Inflammatory macrophage treated with lipopolysaccharide for 1 hour (primary cell): ENCODE measurements at regions not wholly inside any gene's neighbourhood (a gene's known extent, or its start where the extent isn't known, plus 50 kb on each side); places are given as distances from the start of the nearest gene placed in this dataset.
"Not testable (repeated sequence)": the region's sequence is repeated elsewhere in the genome, so short reads cannot be mapped to it uniquely, and the experiment has no call there.

Source experiments
- DNase-seq, 2 donors: peaks; one replicate each; pipeline ENCODE4 v3.0.0-alpha.2; 2020 to 2022

- DNase-seq: no peak
Measured at GRCh38 chr14:38693423-38693822, 409.6 kb downstream of the SEC23A start.

- DNase-seq: no peak
Measured at GRCh38 chr14:38669027-38669426, 413.1 kb upstream of the CLEC14A start.

GRCh38 chr14:38663382-38663781 lies 407.5 kb upstream of the CLEC14A start:
- no peak for DNase-seq

- DNase-seq: no peak
Measured at GRCh38 chr14:38662781-38663180, 406.9 kb upstream of the CLEC14A start.

GRCh38 chr14:38646391-38646790 lies 390.5 kb upstream of the CLEC14A start:
- no peak for DNase-seq

GRCh38 chr14:38634913-38635312 lies 379.0 kb upstream of the CLEC14A start:
- DNase-seq: not testable (repeated sequence)

GRCh38 chr14:38629412-38629811 lies 373.5 kb upstream of the CLEC14A start:
- no peak for DNase-seq

- no peak for DNase-seq
Measured at GRCh38 chr14:38627163-38627562, 371.3 kb upstream of the CLEC14A start.

- no peak for DNase-seq
Measured at GRCh38 chr14:38623661-38624060, 367.8 kb upstream of the CLEC14A start.

GRCh38 chr14:38618514-38618913 lies 362.6 kb upstream of the CLEC14A start:
- no peak for DNase-seq

GRCh38 chr14:38616959-38617358 lies 361.1 kb upstream of the CLEC14A start:
- no peak for DNase-seq

GRCh38 chr14:38611928-38612327 lies 356.0 kb upstream of the CLEC14A start:
- no peak for DNase-seq

- no peak for DNase-seq
Measured at GRCh38 chr14:38608244-38608643, 352.4 kb upstream of the CLEC14A start.

GRCh38 chr14:38605193-38606114 lies 349.6 kb upstream of the CLEC14A start:
- no peak for DNase-seq

GRCh38 chr14:38600572-38600971 lies 344.7 kb upstream of the CLEC14A start:
- DNase-seq: not testable (repeated sequence)

- no peak for DNase-seq
Measured at GRCh38 chr14:38593476-38593875, 337.6 kb upstream of the CLEC14A start.

- DNase-seq: no peak
Measured at GRCh38 chr14:38592764-38593442, 337.0 kb upstream of the CLEC14A start.

GRCh38 chr14:38589747-38590350 lies 334.0 kb upstream of the CLEC14A start:
- no peak for DNase-seq

GRCh38 chr14:38583471-38583870 lies 327.6 kb upstream of the CLEC14A start:
- no peak for DNase-seq

- no peak for DNase-seq
Measured at GRCh38 chr14:38578278-38578681, 322.4 kb upstream of the CLEC14A start.

GRCh38 chr14:38567703-38568102 lies 311.8 kb upstream of the CLEC14A start:
- no peak for DNase-seq

GRCh38 chr14:38561657-38562056 lies 305.8 kb upstream of the CLEC14A start:
- DNase-seq: no peak

- no peak for DNase-seq
Measured at GRCh38 chr14:38559711-38560110, 303.8 kb upstream of the CLEC14A start.

- not testable (repeated sequence) for DNase-seq
Measured at GRCh38 chr14:38557391-38557790, 301.5 kb upstream of the CLEC14A start.
